GM21619 (cell line): ENCODE measurements at regions not wholly inside any gene's neighbourhood (a gene's known extent, or its start where the extent isn't known, plus 50 kb on each side); places are given as distances from the start of the nearest gene placed in this dataset.

ENCODE experiments used
- ATAC-seq: cut with Tn5 transposase; IDR thresholded peaks from one replicate; pipeline ENCODE4 v1.9.1; 2021; ENCODE audit not compliant: unreplicated experiment

GRCh38 chr7:116445447-116446211 lies 53.9 kb upstream of the CAV2 start:
- ATAC-seq, result no peak

GRCh38 chr7:116446212-116446855 lies 53.2 kb upstream of the CAV2 start:
- no peak for ATAC-seq

- no peak for ATAC-seq
Measured at GRCh38 chr7:116447436-116447835, 52.1 kb upstream of the CAV2 start.

GRCh38 chr7:116447966-116448839 lies 51.3 kb upstream of the CAV2 start:
- ATAC-seq, result no peak

GRCh38 chr7:116449441-116449840 lies 50.1 kb upstream of the CAV2 start:
- ATAC-seq, result no peak
